ENCODE measurements at regions not wholly inside any gene's neighbourhood (a gene's known extent, or its start where the extent isn't known, plus 50 kb on each side); places are given as distances from the start of the nearest gene placed in this dataset.
A peak's percentile ranks its signal among the peaks of the same experiment; 100 is the strongest.

DNA sequence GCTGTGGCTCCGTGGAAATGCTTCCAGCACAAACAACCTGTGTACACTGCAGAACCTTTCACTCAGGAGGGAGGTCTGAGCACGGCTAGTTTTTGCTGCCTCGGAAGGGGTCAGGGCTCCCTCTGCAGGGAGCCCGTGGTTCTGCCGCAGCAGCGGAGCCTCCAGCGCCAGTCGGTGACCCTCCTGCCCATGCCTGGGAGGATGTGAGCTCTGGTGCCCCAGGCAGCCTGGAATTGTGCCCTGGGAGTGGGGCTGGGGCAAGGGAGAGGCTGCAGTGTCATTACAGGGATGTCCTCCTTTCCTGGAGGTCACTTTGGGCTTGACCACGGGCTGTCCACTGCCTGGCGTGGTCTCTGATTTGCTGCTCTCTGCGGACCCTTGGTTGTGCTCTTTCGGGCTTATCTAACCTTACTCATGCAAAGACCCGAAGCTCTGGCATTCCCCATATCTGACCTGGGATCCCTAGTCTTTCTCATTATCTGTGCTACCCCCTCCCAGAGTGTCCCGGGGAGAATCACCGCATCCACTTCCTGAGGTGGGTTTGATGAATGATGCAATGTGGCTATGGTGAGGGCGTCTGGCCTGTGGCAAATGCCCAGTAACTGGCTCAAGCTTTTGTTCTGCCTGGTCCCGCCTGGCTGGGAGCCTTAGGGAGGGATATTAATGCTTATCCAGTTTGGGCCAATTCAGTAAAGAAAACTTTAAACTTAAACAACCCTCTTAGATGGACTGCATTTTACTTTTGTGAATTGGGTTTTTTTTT, 59.6 kb upstream of the TAGAP start:
- Mint-ChIP-seq H3K36me3 (no peaks in the 10 kb centered on the region), H3K4me3 (peak overlapping the region; percentile 70), H3K27ac (peak overlapping the region; percentile 96), H3K27me3 (no peaks in the 10 kb centered on the region), H3K9me3 (no peaks in the 10 kb centered on the region), H3K4me1 (peaks cover 81% of the 10 kb centered on the region)
- DNase-seq = peak; percentile 81

DNA sequence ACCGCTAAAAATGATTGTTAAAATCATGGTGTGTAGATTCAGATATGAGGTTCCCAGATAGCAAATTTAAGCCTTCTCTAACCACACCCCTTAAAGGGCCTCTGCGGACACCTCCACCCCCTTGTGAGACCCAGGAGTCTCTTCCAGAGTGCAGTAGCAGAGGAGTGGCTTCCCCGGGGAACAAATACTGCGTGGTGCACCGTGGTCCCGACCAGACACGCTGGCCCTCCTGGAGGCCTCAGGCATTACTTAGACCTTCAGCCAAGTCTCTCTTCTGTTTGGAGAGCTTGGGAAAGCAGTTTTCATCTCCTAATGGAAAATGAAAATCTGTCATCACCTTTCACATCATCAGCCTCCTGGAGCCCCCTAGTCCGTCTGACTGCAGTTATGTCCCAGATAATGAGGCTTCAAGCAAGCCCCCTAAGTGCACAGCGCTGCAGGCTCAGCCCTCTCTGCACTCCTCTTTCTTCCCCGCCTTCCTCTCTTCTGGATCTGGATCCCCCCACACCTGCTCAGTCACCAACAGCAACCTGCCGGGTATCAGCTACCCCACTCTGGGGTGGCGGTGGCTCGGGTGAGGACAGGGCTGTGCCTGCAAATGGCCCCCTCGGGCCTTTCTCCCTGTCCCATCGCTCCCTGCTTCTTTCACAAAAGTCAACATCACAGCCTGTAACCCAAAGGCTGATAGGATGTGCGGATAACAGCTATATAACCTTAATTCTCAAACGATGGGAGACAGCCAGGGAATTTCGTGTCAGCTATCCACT, 58.8 kb upstream of the TAGAP start:
- H3K27me3 Mint-ChIP-seq = no peaks in the 10 kb centered on the region
- peak overlapping the region; percentile 96 for H3K27ac Mint-ChIP-seq
- H3K4me3 Mint-ChIP-seq = peak overlapping the region; percentile 70
- DNase-seq = no peak
- H3K4me1 Mint-ChIP-seq = peaks cover 84% of the 10 kb centered on the region
- H3K36me3 Mint-ChIP-seq = peaks cover under 1% of the 10 kb centered on the region
- H3K9me3 Mint-ChIP-seq = no peaks in the 10 kb centered on the region

DNA sequence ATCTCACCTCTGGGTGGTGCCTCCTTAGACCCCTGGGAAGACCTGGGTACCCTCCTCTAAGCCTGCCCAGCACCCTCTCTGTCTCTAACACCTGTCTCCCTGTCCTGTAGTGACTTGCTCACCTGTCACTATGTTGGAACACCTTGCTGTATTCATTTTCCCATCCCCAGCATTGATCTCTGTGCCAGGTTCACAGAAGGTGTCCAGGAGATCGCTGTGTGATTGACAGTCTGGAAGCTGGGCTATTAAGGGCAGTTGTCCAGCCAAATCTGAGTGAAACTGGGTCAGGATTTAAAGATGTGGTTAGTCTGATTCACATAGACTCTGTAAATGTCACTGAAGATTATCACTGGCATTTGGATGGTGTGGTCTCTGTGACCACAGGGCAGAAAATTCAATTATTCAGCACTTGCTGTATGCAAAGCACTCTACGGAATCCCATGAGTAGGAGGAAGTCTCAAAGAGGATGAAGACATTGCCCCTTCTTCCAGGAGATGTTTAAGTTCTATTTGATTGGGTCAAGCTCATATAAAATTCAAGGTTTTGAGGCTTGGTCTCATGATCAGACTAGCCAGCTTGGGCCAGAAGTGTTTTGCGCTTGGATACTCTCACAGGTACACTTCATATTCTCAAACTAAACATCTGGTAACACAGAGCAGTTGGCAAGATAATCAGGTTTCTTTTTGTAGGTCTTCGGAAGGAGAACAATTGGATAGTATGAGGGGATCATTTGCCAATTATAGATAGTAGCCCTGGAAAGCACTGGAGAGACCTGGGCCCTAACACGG, 57.8 kb upstream of the TAGAP start:
- peak overlapping the region; percentile 20 for H3K27ac Mint-ChIP-seq
- peaks cover 2% of the 10 kb centered on the region for H3K36me3 Mint-ChIP-seq
- peaks cover 84% of the 10 kb centered on the region for H3K4me1 Mint-ChIP-seq
- no peaks in the 10 kb centered on the region for H3K27me3 Mint-ChIP-seq
- H3K9me3 Mint-ChIP-seq = no peaks in the 10 kb centered on the region
- no peak for DNase-seq
- H3K4me3 Mint-ChIP-seq = no peak overlapping the region

DNA sequence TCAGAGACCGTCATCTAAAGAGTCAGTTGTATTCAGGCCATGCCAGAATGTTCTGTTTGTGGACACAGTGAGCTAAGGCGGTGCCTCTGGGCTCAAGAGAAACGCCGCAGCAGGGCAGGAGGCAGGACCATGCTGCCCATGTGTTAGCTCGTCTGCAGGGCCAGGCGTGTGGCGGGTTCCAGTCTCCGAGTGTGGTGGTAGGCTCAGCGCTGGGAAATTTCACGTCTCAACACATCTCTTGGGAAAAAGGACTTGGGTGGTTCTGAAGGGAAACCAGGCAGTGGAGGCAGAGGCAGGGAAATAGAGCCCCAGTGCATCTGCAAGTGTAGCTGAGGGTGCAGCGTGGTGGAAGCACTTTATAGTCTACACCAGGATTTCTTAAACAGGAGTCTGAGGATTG, 56.9 kb upstream of the TAGAP start:
- Mint-ChIP-seq H3K27ac (peak overlapping the region; percentile 43), H3K36me3 (peaks cover 2% of the 10 kb centered on the region), H3K9me3 (no peaks in the 10 kb centered on the region), H3K4me1 (peaks cover 88% of the 10 kb centered on the region), H3K27me3 (no peaks in the 10 kb centered on the region), H3K4me3 (no peak overlapping the region)
- no peak for DNase-seq

DNA sequence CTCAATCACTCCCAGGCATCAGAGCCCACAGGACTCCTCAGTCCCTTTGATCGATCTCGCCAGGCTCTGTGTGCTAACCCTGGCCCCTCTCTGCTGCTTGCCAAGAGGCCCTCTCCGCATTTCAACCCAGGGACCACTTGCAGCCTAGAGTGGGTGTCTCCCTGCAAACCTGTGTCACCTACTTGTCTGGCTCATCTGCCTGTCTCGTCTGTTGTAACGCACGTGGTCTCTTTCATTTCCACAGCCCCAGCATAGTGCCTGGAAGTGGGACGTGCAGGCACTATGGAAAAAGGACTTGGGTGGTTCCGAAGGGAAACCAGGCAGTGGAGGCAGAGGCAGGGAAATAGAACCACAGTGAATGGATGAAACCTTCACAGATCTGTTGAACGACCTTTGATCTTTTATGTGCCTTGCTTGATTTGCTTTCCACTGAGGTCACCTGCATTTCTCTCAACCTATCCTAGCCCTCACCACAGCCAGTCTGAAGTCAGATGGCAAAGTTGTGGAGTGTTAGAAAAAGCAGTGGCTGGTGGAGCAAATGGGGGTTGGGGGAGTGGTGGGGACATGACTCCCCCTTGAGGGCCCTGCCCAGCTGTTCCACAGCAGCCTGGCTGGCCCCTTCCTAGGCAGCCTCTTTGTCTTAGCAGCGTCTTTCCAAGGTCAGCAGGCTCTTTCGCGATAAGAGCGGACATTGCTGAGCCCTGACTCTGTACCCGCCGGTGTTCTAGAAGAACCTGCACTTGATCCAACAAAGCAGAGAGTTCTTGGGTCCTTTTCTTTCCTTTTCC, 55.8 kb upstream of the TAGAP start:
- peaks cover 88% of the 10 kb centered on the region for H3K4me1 Mint-ChIP-seq
- no peak for DNase-seq
- peak overlapping the region; percentile 40 for H3K4me3 Mint-ChIP-seq
- peaks cover 2% of the 10 kb centered on the region for H3K36me3 Mint-ChIP-seq
- no peaks in the 10 kb centered on the region for H3K9me3 Mint-ChIP-seq
- no peaks in the 10 kb centered on the region for H3K27me3 Mint-ChIP-seq
- peak overlapping the region; percentile 97 for H3K27ac Mint-ChIP-seq

DNA sequence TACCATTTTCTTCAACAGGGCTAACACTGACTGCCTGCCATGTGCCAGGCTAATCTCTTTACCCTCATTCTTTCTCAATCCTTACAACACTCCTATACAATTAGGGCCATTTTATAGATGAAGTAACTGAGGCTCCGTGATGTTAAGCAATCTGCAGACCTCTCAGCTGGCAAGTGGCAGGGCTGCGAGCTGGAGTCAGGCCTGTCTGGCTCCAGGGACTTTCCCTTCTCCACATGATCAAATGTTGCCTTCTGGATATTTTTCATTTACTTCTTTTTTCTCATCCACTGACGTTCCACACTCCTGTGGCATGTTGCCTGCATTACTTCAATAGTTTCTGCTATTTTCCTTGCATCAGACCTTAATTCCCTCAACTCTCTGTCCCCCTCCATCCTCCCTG, 55.2 kb upstream of the TAGAP start:
- DNase-seq = no peak
- peaks cover 89% of the 10 kb centered on the region for H3K4me1 Mint-ChIP-seq

DNA sequence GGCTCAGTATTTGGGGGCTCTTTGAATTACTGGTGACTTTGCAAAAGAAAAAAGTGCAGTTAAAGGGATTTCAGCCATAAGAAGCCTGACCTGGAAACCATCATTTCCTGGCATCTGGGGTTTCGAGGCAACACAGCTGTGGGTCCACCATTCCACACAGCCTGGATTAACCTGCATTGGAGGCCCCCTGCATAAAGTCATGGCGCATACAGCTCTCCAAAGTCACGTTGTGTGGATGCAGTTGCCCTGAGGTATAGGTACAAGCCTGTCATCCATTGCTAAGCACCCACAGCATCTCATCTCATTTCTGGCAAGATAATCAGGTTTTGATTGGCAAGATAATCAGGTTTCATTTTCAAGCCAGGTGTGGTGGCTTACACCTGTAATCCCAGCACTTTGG, 54.5 kb upstream of the TAGAP start:
- Mint-ChIP-seq H3K4me3 (peak overlapping the region; percentile 78), H3K27me3 (no peaks in the 10 kb centered on the region), H3K9me3 (no peaks in the 10 kb centered on the region), H3K4me1 (peaks cover 89% of the 10 kb centered on the region), H3K36me3 (peaks cover 2% of the 10 kb centered on the region), H3K27ac (peak overlapping the region; percentile 97)
- DNase-seq = no peak

More for the DNA sequence above, 55.2 kb upstream of the TAGAP start:
- H3K27me3 Mint-ChIP-seq = no peaks in the 10 kb centered on the region
- peak overlapping the region; percentile 97 for H3K27ac Mint-ChIP-seq
- H3K9me3 Mint-ChIP-seq = no peaks in the 10 kb centered on the region
- H3K36me3 Mint-ChIP-seq = peaks cover 2% of the 10 kb centered on the region
- H3K4me3 Mint-ChIP-seq = peak overlapping the region; percentile 40

DNA sequence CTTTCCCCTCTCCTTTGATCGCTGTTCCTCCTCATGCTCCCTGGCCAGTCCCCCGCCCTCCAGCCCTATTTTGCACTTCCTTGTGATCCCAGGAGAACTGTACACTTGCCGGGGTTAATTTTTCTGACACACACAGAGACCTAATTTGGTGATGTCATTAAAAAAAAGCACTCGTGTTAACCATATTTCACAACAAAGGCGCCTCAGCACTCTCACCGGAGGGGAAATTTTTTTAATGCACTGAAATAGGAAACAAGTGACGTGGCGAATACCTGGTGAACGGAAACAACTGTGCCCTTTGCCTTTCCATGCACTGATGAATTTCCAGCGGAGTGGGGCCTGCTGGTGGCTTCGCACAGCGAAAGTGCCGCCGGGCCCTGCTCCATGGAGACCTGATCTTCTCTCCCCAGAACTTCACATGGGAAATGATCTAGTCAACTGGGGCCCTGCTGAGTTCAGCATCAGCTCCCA, 53.9 kb upstream of the TAGAP start:
- Mint-ChIP-seq H3K9me3 (no peaks in the 10 kb centered on the region), H3K36me3 (peaks cover 4% of the 10 kb centered on the region), H3K27me3 (no peaks in the 10 kb centered on the region), H3K4me1 (peaks cover 91% of the 10 kb centered on the region), H3K27ac (peak overlapping the region; percentile 97), H3K4me3 (peak overlapping the region; percentile 78)
- peak; percentile 79 for DNase-seq

DNA sequence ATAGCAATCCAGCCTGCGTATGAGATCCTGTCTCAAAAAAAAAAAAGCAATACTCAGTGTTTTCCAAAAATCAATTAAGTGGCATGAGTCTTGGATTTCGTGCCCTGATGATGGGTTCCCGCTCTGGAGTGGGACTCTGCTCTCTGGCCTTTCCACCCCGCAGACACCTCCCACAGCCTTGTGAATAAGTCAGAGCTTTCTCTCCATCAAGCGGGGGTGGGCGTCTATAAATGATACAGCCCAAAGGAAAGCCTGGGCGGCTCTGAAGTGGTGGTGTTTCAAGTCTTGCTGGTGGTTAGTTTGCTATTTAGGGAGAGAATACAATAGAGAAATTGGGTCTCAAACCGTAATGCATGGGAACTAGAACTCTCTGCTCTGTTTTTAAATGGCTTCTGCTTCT, 52.5 kb upstream of the TAGAP start:
- DNase-seq = peak; percentile 81
- Mint-ChIP-seq H3K27me3 (no peaks in the 10 kb centered on the region), H3K36me3 (peaks cover 11% of the 10 kb centered on the region), H3K4me1 (peaks cover 87% of the 10 kb centered on the region), H3K9me3 (no peaks in the 10 kb centered on the region), H3K4me3 (peak overlapping the region; percentile 78), H3K27ac (peak overlapping the region; percentile 97)

DNA sequence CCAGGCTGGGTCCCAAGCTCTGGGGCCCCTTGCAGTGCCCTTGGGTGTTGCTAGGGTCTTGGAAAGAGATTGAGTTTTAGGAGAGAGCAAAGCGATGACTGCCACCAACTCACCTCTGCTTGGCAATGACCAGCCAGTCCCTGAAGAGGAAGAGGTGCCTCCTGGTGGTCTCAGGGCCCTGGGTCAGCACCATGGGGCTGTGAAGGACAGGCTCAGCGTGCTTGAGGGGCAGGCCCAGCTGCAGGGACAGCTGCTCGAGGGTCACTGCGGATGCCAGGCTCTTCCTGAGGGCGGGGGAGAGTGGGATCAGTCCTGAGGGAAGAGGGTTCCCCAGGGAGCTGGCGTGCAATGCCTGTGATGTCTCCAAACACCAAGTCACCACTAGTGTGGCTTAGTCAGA, 50.8 kb upstream of the TAGAP start:
- H3K27me3 Mint-ChIP-seq = no peaks in the 10 kb centered on the region
- peaks cover 84% of the 10 kb centered on the region for H3K4me1 Mint-ChIP-seq
- peak overlapping the region; percentile 32 for H3K4me3 Mint-ChIP-seq
- peaks cover 12% of the 10 kb centered on the region for H3K36me3 Mint-ChIP-seq
- peak overlapping the region; percentile 97 for H3K27ac Mint-ChIP-seq
- peaks cover 2% of the 10 kb centered on the region for H3K9me3 Mint-ChIP-seq
- DNase-seq = no peak

DNA sequence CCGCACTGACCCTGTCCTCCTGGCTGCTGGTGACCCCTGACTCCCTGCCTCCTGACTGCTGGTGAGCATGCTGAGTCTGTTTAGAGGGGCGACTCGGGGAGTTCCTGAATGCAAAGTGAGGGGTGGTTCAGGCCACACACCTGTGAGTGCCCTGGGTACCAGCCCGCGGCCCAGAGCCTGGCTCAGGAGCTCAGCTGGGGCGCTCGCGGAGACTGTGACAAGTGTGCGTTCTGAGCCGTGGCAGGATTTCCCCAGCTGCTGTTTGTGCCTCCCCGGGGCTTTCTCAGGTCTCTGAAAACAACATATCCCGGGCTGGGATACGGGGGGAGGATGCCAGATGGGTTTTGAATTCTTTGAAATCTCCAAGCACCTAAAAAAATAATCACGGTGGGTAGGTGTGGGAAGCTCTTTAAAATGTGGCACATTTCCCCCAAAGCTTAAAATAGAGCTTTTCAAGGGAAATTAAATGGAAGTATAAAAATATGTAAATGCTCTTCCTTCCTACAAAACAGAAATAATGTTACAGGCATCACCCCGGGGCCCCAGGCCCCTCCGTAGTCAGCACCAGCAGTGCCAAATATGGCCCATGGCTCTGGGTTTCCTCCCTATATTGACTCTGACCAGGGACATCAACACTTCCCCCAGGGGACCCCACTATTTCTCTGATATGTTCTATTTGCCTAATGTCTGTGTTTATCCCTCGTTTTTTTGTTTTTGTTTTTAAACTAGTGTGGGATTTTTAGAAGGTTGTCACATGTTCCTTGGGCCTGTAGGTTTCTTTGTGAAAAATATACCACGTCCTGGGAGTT, 49.9 kb upstream of the TAGAP start:
- peak overlapping the region; percentile 74 for H3K4me3 Mint-ChIP-seq

More for the DNA sequence above, 49.9 kb upstream of the TAGAP start:
- H3K27me3 Mint-ChIP-seq = no peaks in the 10 kb centered on the region
- DNase-seq = peak; percentile 79
- H3K27ac Mint-ChIP-seq = peak overlapping the region; percentile 97
- peaks cover 13% of the 10 kb centered on the region for H3K36me3 Mint-ChIP-seq
- H3K4me1 Mint-ChIP-seq = peaks cover 84% of the 10 kb centered on the region
- peaks cover 3% of the 10 kb centered on the region for H3K9me3 Mint-ChIP-seq
